Hematopoietic multipotent progenitor cell treated with erythropoietin and hydrocortisone succinate and interleukin-3 and kit ligand, for 4 days (in vitro differentiated cells): ENCODE measurements at regions not wholly inside any gene's neighbourhood (a gene's known extent, or its start where the extent isn't known, plus 50 kb on each side); places are given as distances from the start of the nearest gene placed in this dataset.
"Not testable (repeated sequence)": the region's sequence is repeated elsewhere in the genome, so short reads cannot be mapped to it uniquely, and the experiment has no call there.

Source experiments
- DNase-seq: peaks from one replicate; pipeline ENCODE4 v3.0.0-alpha.2; 2015

- no peak for DNase-seq
These were observed 81.6 kb upstream of the DCN start for GRCh38 chr12:91264178-91264577.

GRCh38 chr12:91261820-91262676, 79.4 kb upstream of the DCN start:
- no peak for DNase-seq

GRCh38 chr12:91256411-91256810, 73.8 kb upstream of the DCN start:
- no peak for DNase-seq

- no peak for DNase-seq
These were observed 69.7 kb upstream of the DCN start for GRCh38 chr12:91252341-91252740.

GRCh38 chr12:91250273-91250665, 67.7 kb upstream of the DCN start:
- no peak for DNase-seq

- no peak for DNase-seq
These were observed 67.1 kb upstream of the DCN start for GRCh38 chr12:91249518-91250272.

- no peak for DNase-seq
These were observed 66.4 kb upstream of the DCN start for GRCh38 chr12:91249054-91249453.

- DNase-seq, result not testable (repeated sequence)
These were observed 60.6 kb upstream of the DCN start for GRCh38 chr12:91243177-91243576.

- DNase-seq, result no peak
These were observed 59.1 kb upstream of the DCN start for GRCh38 chr12:91241756-91242155.

GRCh38 chr12:91240386-91241095, 57.9 kb upstream of the DCN start:
- DNase-seq, result no peak

GRCh38 chr12:91239481-91239880, 56.9 kb upstream of the DCN start:
- no peak for DNase-seq
